ENCODE measurements at regions not wholly inside any gene's neighbourhood (a gene's known extent, or its start where the extent isn't known, plus 50 kb on each side); places are given as distances from the start of the nearest gene placed in this dataset.

DNA sequence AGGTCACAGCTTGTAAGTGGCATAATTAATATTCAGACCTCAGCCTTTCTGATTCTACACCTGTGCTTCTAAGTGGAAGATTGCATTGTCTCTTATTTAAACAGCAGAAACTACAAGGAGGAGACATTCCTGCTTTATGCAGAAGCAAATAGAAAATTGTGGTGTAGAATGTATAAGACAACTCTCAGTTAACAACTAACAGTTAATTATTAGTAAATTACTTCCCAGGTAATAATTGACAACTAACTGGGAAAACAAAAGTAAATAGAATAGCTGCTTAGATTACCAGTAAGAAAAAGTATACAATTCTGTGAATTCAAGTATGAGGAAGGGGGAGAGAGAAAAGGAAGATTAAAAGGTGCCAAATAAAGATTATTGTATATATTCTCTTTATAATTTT is 1210.5 kb upstream of the GYPC start:
- Histone ChIP-seq H3K9me3 (ENCODE audit: control insufficient read depth in 4 of 4, low read length in 3 of 4) (peaks cover 0 to 7% (median 3%) of the 10 kb centered on the region in 4 donors), H3K27me3 (ENCODE audit: control insufficient read depth in 4 of 4, insufficient read depth in 4 of 4, low read length in 3 of 4) (no peaks in the 10 kb centered on the region), H3K4me1 (ENCODE audit: control insufficient read depth in 4 of 4, insufficient read depth in 4 of 4, low read length in 3 of 4) (no peaks in the 10 kb centered on the region), H3K4me3 (ENCODE audit: low read depth in 1 of 3, low read length in 3 of 3) (no peak overlapping the region), H3K36me3 (ENCODE audit: control insufficient read depth in 4 of 4, insufficient read depth in 3 of 4, low read depth in 1 of 4, low read length in 3 of 4) (no peaks in the 10 kb centered on the region), H3K9ac (ENCODE audit: low read depth in 1 of 2, low read length in 2 of 2) (no peak overlapping the region), H3K27ac (ENCODE audit: low read depth in 1 of 2, low read length in 2 of 2) (no peak overlapping the region)
- DNase-seq (ENCODE audit: low spot score), result no peak
- TF ChIP-seq EGR1 (IDR thresholded peaks at IDR 0.05; ENCODE audit: low read depth in 2 of 2) (no peak), YY1 (IDR thresholded peaks at IDR 0.05) (no peak), SP1 (IDR thresholded peaks at IDR 0.05) (no peak)

DNA sequence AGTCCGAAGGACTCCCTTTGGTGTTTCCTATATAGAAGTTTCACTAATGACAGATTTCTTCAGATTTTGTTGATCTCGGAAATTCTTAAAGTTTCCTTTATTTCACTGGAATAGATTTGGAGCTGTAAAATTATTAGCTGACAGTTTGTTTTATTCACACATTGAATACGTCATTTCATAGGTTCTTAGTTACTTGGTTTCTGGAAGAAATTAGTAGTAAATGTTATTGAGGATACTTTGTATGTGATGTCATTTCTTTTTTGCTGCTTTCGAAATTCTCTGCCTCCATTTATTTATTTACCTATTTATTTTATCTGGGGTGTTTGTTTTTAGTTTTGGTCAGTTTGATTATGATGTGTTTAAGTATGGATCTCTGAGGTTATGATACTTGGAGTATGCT is 1205.9 kb upstream of the GYPC start:
- H3K4me3 ChIP-seq (ENCODE audit: low read depth in 1 of 3, low read length in 3 of 3), result no peak overlapping the region
- WGBS, result 77% methylated on average over 4 of the region's 4 CpGs

More for the DNA sequence above, 1205.9 kb upstream of the GYPC start:
- no peak overlapping the region for H3K9ac ChIP-seq (ENCODE audit: low read depth in 1 of 2, low read length in 2 of 2)
- TF ChIP-seq, protein P1, sequence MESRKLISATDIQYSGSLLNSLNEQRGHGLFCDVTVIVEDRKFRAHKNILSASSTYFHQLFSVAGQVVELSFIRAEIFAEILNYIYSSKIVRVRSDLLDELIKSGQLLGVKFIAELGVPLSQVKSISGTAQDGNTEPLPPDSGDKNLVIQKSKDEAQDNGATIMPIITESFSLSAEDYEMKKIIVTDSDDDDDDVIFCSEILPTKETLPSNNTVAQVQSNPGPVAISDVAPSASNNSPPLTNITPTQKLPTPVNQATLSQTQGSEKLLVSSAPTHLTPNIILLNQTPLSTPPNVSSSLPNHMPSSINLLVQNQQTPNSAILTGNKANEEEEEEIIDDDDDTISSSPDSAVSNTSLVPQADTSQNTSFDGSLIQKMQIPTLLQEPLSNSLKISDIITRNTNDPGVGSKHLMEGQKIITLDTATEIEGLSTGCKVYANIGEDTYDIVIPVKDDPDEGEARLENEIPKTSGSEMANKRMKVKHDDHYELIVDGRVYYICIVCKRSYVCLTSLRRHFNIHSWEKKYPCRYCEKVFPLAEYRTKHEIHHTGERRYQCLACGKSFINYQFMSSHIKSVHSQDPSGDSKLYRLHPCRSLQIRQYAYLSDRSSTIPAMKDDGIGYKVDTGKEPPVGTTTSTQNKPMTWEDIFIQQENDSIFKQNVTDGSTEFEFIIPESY (IDR thresholded peaks at IDR 0.05), result no peak
- TF ChIP-seq YY1 (IDR thresholded peaks at IDR 0.05) (no peak), ATF3 (IDR thresholded peaks at IDR 0.05) (no peak), FOXA2 (IDR thresholded peaks at IDR 0.05) (no peak), RAD21 (IDR thresholded peaks at IDR 0.05) (no peak), RXRA (IDR thresholded peaks at IDR 0.05) (no peak), HNF4G (IDR thresholded peaks at IDR 0.05) (no peak), HNF4A (conservative IDR thresholded peaks at IDR 0.05) (no peak), MAX (IDR thresholded peaks at IDR 0.05) (no peak), JUND (IDR thresholded peaks at IDR 0.05) (no peak), SP1 (IDR thresholded peaks at IDR 0.05) (no peak), TAF1 (conservative IDR thresholded peaks at IDR 0.05) (no peak), NR2F2 (IDR thresholded peaks at IDR 0.05) (no peak), GABPA (IDR thresholded peaks at IDR 0.05 in 1 of 2, conservative IDR thresholded peaks at IDR 0.05 in 1 of 2) (no peak), EGR1 (IDR thresholded peaks at IDR 0.05; ENCODE audit: low read depth in 2 of 2) (no peak)
- TF ChIP-seq, protein P2, sequence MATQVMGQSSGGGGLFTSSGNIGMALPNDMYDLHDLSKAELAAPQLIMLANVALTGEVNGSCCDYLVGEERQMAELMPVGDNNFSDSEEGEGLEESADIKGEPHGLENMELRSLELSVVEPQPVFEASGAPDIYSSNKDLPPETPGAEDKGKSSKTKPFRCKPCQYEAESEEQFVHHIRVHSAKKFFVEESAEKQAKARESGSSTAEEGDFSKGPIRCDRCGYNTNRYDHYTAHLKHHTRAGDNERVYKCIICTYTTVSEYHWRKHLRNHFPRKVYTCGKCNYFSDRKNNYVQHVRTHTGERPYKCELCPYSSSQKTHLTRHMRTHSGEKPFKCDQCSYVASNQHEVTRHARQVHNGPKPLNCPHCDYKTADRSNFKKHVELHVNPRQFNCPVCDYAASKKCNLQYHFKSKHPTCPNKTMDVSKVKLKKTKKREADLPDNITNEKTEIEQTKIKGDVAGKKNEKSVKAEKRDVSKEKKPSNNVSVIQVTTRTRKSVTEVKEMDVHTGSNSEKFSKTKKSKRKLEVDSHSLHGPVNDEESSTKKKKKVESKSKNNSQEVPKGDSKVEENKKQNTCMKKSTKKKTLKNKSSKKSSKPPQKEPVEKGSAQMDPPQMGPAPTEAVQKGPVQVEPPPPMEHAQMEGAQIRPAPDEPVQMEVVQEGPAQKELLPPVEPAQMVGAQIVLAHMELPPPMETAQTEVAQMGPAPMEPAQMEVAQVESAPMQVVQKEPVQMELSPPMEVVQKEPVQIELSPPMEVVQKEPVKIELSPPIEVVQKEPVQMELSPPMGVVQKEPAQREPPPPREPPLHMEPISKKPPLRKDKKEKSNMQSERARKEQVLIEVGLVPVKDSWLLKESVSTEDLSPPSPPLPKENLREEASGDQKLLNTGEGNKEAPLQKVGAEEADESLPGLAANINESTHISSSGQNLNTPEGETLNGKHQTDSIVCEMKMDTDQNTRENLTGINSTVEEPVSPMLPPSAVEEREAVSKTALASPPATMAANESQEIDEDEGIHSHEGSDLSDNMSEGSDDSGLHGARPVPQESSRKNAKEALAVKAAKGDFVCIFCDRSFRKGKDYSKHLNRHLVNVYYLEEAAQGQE (IDR thresholded peaks at IDR 0.05), result no peak
- H3K27me3 ChIP-seq (ENCODE audit: control insufficient read depth in 4 of 4, insufficient read depth in 4 of 4, low read length in 3 of 4), result no peaks in the 10 kb centered on the region
- H3K4me1 ChIP-seq (ENCODE audit: control insufficient read depth in 4 of 4, insufficient read depth in 4 of 4, low read length in 3 of 4), result no peaks in the 10 kb centered on the region
- H3K27ac ChIP-seq (ENCODE audit: low read depth in 1 of 2, low read length in 2 of 2), result no peak overlapping the region
- no peak for DNase-seq (ENCODE audit: low spot score)
- H3K36me3 ChIP-seq (ENCODE audit: control insufficient read depth in 4 of 4, insufficient read depth in 3 of 4, low read depth in 1 of 4, low read length in 3 of 4), result no peaks in the 10 kb centered on the region
- H3K9me3 ChIP-seq (ENCODE audit: control insufficient read depth in 4 of 4, low read length in 3 of 4), result no peaks in the 10 kb centered on the region
